NCI-H2081 treated with DMSO at 0.1 percent for 48 hours (cell line): ENCODE measurements at regions not wholly inside any gene's neighbourhood (a gene's known extent, or its start where the extent isn't known, plus 50 kb on each side); places are given as distances from the start of the nearest gene placed in this dataset.
"Not testable (repeated sequence)": the region's sequence is repeated elsewhere in the genome, so short reads cannot be mapped to it uniquely, and the experiment has no call there.

ENCODE experiments used
- DNase-seq: peaks from one replicate; lab custom pipeline; 2025; lab: John Stamatoyannopoulos, UW

GRCh38 chr9:18032636-18033035 lies 441.3 kb upstream of the ADAMTSL1 start:
- DNase-seq = no peak

GRCh38 chr9:18036422-18037187 lies 437.3 kb upstream of the ADAMTSL1 start:
- DNase-seq = no peak

GRCh38 chr9:18037981-18038380 lies 436.0 kb upstream of the ADAMTSL1 start:
- no peak for DNase-seq

GRCh38 chr9:18040327-18040726 lies 433.6 kb upstream of the ADAMTSL1 start:
- DNase-seq = no peak

GRCh38 chr9:18043978-18044377 lies 430.0 kb upstream of the ADAMTSL1 start:
- DNase-seq = no peak

- DNase-seq = no peak
These were observed 428.6 kb upstream of the ADAMTSL1 start for GRCh38 chr9:18045326-18045725.

GRCh38 chr9:18046068-18046467 lies 427.9 kb upstream of the ADAMTSL1 start:
- DNase-seq = no peak

- no peak for DNase-seq
These were observed 422.3 kb upstream of the ADAMTSL1 start for GRCh38 chr9:18051638-18052037.

GRCh38 chr9:18052060-18052459 lies 421.9 kb upstream of the ADAMTSL1 start:
- DNase-seq = no peak

GRCh38 chr9:18056269-18056992 lies 417.5 kb upstream of the ADAMTSL1 start:
- DNase-seq = no peak

- DNase-seq = no peak
These were observed 417.0 kb upstream of the ADAMTSL1 start for GRCh38 chr9:18056993-18057369.

GRCh38 chr9:18058564-18059442 lies 415.1 kb upstream of the ADAMTSL1 start:
- DNase-seq = no peak

- no peak for DNase-seq
These were observed 414.5 kb upstream of the ADAMTSL1 start for GRCh38 chr9:18059447-18059846.

GRCh38 chr9:18060269-18060934 lies 413.6 kb upstream of the ADAMTSL1 start:
- no peak for DNase-seq

- no peak for DNase-seq
These were observed 412.6 kb upstream of the ADAMTSL1 start for GRCh38 chr9:18061332-18061731.

GRCh38 chr9:18061856-18062255 lies 412.1 kb upstream of the ADAMTSL1 start:
- no peak for DNase-seq

GRCh38 chr9:18063856-18064390 lies 410.0 kb upstream of the ADAMTSL1 start:
- DNase-seq = no peak

- not testable (repeated sequence) for DNase-seq
These were observed 407.3 kb upstream of the ADAMTSL1 start for GRCh38 chr9:18066608-18067007.

GRCh38 chr9:18067548-18068120 lies 406.3 kb upstream of the ADAMTSL1 start:
- DNase-seq = no peak

- DNase-seq = no peak
These were observed 405.1 kb upstream of the ADAMTSL1 start for GRCh38 chr9:18068900-18069299.

GRCh38 chr9:18071651-18072060 lies 402.3 kb upstream of the ADAMTSL1 start:
- DNase-seq = no peak
